Left cardiac atrium (tissue), 4 donors: ENCODE measurements at regions not wholly inside any gene's neighbourhood (a gene's known extent, or its start where the extent isn't known, plus 50 kb on each side); places are given as distances from the start of the nearest gene placed in this dataset.

ENCODE experiments used
- ATAC-seq, 2 donors: fragments of 200-7000 bp; cut with Tn5 transposase; one replicate each; pipeline ENCODE4 v1.9.1; 2020; ENCODE audit warnings: mild to moderate bottlenecking in 2 of 2, moderate library complexity in 2 of 2
- DNase-seq: peaks from one replicate; pipeline ENCODE4 v3.0.0-alpha.2; 2020
- intact Hi-C, 2 donors: fragments of 100-400 bp; cut with DNase I; formaldehyde crosslinking; loops; one replicate each; pipeline versions ENCODE4 v1.14.1 to v1.15.1; 2022 to 2023
- donor health status: DM: no; HTN: yes; CAD: no.
- donor health status: DM: no; HTN: yes; CAD: no; lungs with severe emphysema.
- donor health status: DM: yes; HTN: yes; CAD: no.
- donor health status: Dilated cardiomyopathy.

- ATAC-seq = no peak
- DNase-seq = no peak
- intact Hi-C loops = no loop called here
Measured at GRCh38 chr5:63573380-63573779, 388.9 kb downstream of the HTR1A start.

GRCh38 chr5:63572740-63573139 lies 389.5 kb downstream of the HTR1A start:
- DNase-seq (no peak), ATAC-seq (no peak)
- intact Hi-C loops = no loop called here

GRCh38 chr5:63570752-63571151 lies 391.5 kb downstream of the HTR1A start:
- no peak for DNase-seq
- ATAC-seq = no peak
- intact Hi-C loops = no loop called here

GRCh38 chr5:63564789-63565188 lies 397.5 kb downstream of the HTR1A start:
- intact Hi-C loops = no loop called here
- no peak for ATAC-seq
- DNase-seq = no peak

- intact Hi-C loops = no loop called here
- ATAC-seq = no peak
Measured at GRCh38 chr5:63563008-63563917, 399.0 kb downstream of the HTR1A start.

GRCh38 chr5:63555874-63556273 lies 406.4 kb downstream of the HTR1A start:
- DNase-seq (no peak), ATAC-seq (no peak)
- intact Hi-C loops = no loop called here

More at GRCh38 chr5:63563008-63563917, 399.0 kb downstream of the HTR1A start:
- no peak for DNase-seq

- intact Hi-C loops = no loop called here
- ATAC-seq (no peak), DNase-seq (no peak)
Measured at GRCh38 chr5:63554191-63554590, 408.1 kb downstream of the HTR1A start.

GRCh38 chr5:63553073-63553472 lies 409.2 kb downstream of the HTR1A start:
- ATAC-seq = no peak
- DNase-seq = no peak
- intact Hi-C loops = no loop called here

GRCh38 chr5:63535840-63536602 lies 426.2 kb downstream of the HTR1A start:
- intact Hi-C loops = no loop called here
- ATAC-seq = no peak
- DNase-seq = no peak

GRCh38 chr5:63524281-63524680 lies 438.0 kb downstream of the HTR1A start:
- DNase-seq (no peak), ATAC-seq (no peak)
- intact Hi-C loops = no loop called here

GRCh38 chr5:63516006-63516405 lies 446.2 kb downstream of the HTR1A start:
- DNase-seq (no peak), ATAC-seq (no peak)
- intact Hi-C loops = no loop called here

- intact Hi-C loops = no loop called here
- DNase-seq = no peak
- no peak for ATAC-seq
Measured at GRCh38 chr5:63500242-63500641, 462.0 kb downstream of the HTR1A start.

- DNase-seq = no peak
- no peak for ATAC-seq
- intact Hi-C loops = no loop called here
Measured at GRCh38 chr5:63495225-63495624, 467.0 kb downstream of the HTR1A start.

- intact Hi-C loops = no loop called here
- no peak for ATAC-seq
Measured at GRCh38 chr5:63483338-63483737, 478.9 kb downstream of the HTR1A start.

GRCh38 chr5:63473335-63473967 lies 488.8 kb downstream of the HTR1A start:
- ATAC-seq = no peak
- DNase-seq = no peak
- intact Hi-C loops = no loop called here

More at GRCh38 chr5:63483338-63483737, 478.9 kb downstream of the HTR1A start:
- no peak for DNase-seq

- DNase-seq (no peak), ATAC-seq (no peak)
- intact Hi-C loops = no loop called here
Measured at GRCh38 chr5:63456279-63456678, 506.0 kb downstream of the HTR1A start.

- intact Hi-C loops = no loop called here
- DNase-seq (no peak), ATAC-seq (no peak)
Measured at GRCh38 chr5:63451188-63451587, 511.1 kb downstream of the HTR1A start.

- intact Hi-C loops = no loop called here
- DNase-seq = no peak
- no peak for ATAC-seq
Measured at GRCh38 chr5:63439537-63439936, 522.7 kb downstream of the HTR1A start.

GRCh38 chr5:63409737-63410136 lies 552.5 kb downstream of the HTR1A start:
- ATAC-seq (no peak), DNase-seq (no peak)
- intact Hi-C loops = no loop called here

GRCh38 chr5:63408984-63409383 lies 553.3 kb downstream of the HTR1A start:
- no peak for ATAC-seq
- no peak for DNase-seq
- intact Hi-C loops = no loop called here
